Spleen (tissue), 7 donors: ENCODE measurements at regions not wholly inside any gene's neighbourhood (a gene's known extent, or its start where the extent isn't known, plus 50 kb on each side); places are given as distances from the start of the nearest gene placed in this dataset.

ENCODE experiments used
- POLR2AphosphoS5 ChIP-seq, 3 donors: sonication (generic); formaldehyde crosslinking; IDR thresholded peaks; one replicate each; pipeline ENCODE4 v1.5.1; 2017; ENCODE audit warnings: antibody characterized with exemption in 3 of 3
- TF ChIP-seq, protein P1 (sequence below), 11 experiments: fragments of 200-600 bp in 7 of 11; fragments of 450-650 bp in 4 of 11; sonication (generic) in 4 of 11; IDR thresholded peaks in 8 of 11; conservative IDR thresholded peaks in 3 of 11; 1 replicate in 7 of 11; 2 replicates in 4 of 11; pipeline versions ENCODE4 v1.4.0 to v1.8.0; 2016 to 2021; ENCODE audit warnings: antibody characterized with exemption in 11 of 11, inconsistent platforms in 4 of 11, mild to moderate bottlenecking in 1 of 11
- donor health status: DM: no; HTN: no; CAD: no; lungs with moderate emphysema.
- donor health status: DM: no; HTN: no; CAD: no.
- donor health status: DM: no; HTN: no; CAD: no.

DNA sequence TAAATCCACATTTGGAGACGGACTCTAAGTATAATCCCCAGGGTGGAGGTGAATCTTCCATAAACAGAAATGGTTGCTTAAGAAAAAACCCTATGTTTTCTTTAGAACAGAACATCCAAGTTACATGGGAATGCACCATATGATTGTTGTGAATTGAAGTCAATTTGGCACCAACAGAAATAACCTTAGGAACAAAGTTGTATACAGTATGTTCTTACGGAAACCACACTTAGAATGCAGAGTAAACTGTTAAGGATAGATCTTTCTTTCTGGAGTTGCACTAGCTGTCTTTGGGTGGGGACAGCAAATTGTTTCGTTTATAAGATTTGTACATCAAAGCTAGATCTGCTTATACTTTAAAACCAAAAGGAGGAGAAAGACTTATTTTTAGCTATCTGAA lies 316.4 kb downstream of the PTEN start:
- TF ChIP-seq, protein P1, sequence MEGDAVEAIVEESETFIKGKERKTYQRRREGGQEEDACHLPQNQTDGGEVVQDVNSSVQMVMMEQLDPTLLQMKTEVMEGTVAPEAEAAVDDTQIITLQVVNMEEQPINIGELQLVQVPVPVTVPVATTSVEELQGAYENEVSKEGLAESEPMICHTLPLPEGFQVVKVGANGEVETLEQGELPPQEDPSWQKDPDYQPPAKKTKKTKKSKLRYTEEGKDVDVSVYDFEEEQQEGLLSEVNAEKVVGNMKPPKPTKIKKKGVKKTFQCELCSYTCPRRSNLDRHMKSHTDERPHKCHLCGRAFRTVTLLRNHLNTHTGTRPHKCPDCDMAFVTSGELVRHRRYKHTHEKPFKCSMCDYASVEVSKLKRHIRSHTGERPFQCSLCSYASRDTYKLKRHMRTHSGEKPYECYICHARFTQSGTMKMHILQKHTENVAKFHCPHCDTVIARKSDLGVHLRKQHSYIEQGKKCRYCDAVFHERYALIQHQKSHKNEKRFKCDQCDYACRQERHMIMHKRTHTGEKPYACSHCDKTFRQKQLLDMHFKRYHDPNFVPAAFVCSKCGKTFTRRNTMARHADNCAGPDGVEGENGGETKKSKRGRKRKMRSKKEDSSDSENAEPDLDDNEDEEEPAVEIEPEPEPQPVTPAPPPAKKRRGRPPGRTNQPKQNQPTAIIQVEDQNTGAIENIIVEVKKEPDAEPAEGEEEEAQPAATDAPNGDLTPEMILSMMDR (IDR thresholded peaks at IDR 0.05 in 8 of 11, conservative IDR thresholded peaks at IDR 0.05 in 3 of 11) = no peak
- no peak for TF ChIP-seq POLR2AphosphoS5 (IDR thresholded peaks at IDR 0.05)
